GM21825 (cell line): ENCODE measurements at regions not wholly inside any gene's neighbourhood (a gene's known extent, or its start where the extent isn't known, plus 50 kb on each side); places are given as distances from the start of the nearest gene placed in this dataset.

Experiments used
- ATAC-seq: cut with Tn5 transposase; IDR thresholded peaks from one replicate; pipeline ENCODE4 v1.9.1; 2021; ENCODE audit warnings: mild to moderate bottlenecking, moderate library complexity; ENCODE audit not compliant: unreplicated experiment

- ATAC-seq = no peak
Observed at GRCh38 chr20:39152126-39152525, 190.0 kb downstream of the DHX35 start.

GRCh38 chr20:39150501-39150900 lies 188.4 kb downstream of the DHX35 start:
- ATAC-seq = no peak

GRCh38 chr20:39146394-39146793 lies 184.2 kb downstream of the DHX35 start:
- no peak for ATAC-seq

GRCh38 chr20:39145921-39146320 lies 183.8 kb downstream of the DHX35 start:
- ATAC-seq = no peak

- ATAC-seq = no peak
Observed at GRCh38 chr20:39144757-39145156, 182.6 kb downstream of the DHX35 start.

- no peak for ATAC-seq
Observed at GRCh38 chr20:39142407-39143096, 180.4 kb downstream of the DHX35 start.

GRCh38 chr20:39137299-39137698 lies 175.2 kb downstream of the DHX35 start:
- no peak for ATAC-seq

- ATAC-seq = no peak
Observed at GRCh38 chr20:39136798-39137197, 174.7 kb downstream of the DHX35 start.

- ATAC-seq = no peak
Observed at GRCh38 chr20:39135885-39136544, 173.9 kb downstream of the DHX35 start.

- ATAC-seq = no peak
Observed at GRCh38 chr20:39133201-39133600, 171.1 kb downstream of the DHX35 start.

- ATAC-seq = no peak
Observed at GRCh38 chr20:39132511-39132910, 170.4 kb downstream of the DHX35 start.

GRCh38 chr20:39132093-39132492 lies 169.9 kb downstream of the DHX35 start:
- no peak for ATAC-seq

- no peak for ATAC-seq
Observed at GRCh38 chr20:39130627-39131026, 168.5 kb downstream of the DHX35 start.

GRCh38 chr20:39129523-39129922 lies 167.4 kb downstream of the DHX35 start:
- no peak for ATAC-seq

- no peak for ATAC-seq
Observed at GRCh38 chr20:39124064-39124463, 161.9 kb downstream of the DHX35 start.

GRCh38 chr20:39123185-39123557 lies 161.0 kb downstream of the DHX35 start:
- no peak for ATAC-seq

- ATAC-seq = no peak
Observed at GRCh38 chr20:39117491-39117890, 155.3 kb downstream of the DHX35 start.

- ATAC-seq = no peak
Observed at GRCh38 chr20:39116020-39116419, 153.9 kb downstream of the DHX35 start.

GRCh38 chr20:39112178-39112743 lies 150.1 kb downstream of the DHX35 start:
- no peak for ATAC-seq

GRCh38 chr20:39111359-39112177 lies 149.4 kb downstream of the DHX35 start:
- no peak for ATAC-seq

- ATAC-seq = no peak
Observed at GRCh38 chr20:39110819-39111136, 148.6 kb downstream of the DHX35 start.
